Kidney (tissue), 13 donors: ENCODE measurements at regions not wholly inside any gene's neighbourhood (a gene's known extent, or its start where the extent isn't known, plus 50 kb on each side); places are given as distances from the start of the nearest gene placed in this dataset.
A peak's percentile ranks its signal among the peaks of the same experiment; 100 is the strongest.

Experiments used
- DNase-seq, 5 donors: peaks; one replicate each; pipeline ENCODE4 v3.0.0-alpha.2; 2013 to 2020
- FAIRE-seq: peaks from 2 replicates; lab custom pipeline; 2012; peaks lifted over from hg19 to GRCh38; lab: Jason Lieb, UNC
- H3K27ac ChIP-seq, 2 donors: one replicate each; pipeline ENCODE4 v1.7.0; 2013; ENCODE audit warnings: low read depth in 2 of 2, low read length in 2 of 2, inconsistent platforms in 1 of 2
- H3K27me3 ChIP-seq: one replicate; pipeline ENCODE4 v1.7.1; 2013; ENCODE audit warnings: low read length, inconsistent platforms; ENCODE audit not compliant: control insufficient read depth, insufficient read depth
- H3K36me3 ChIP-seq, 3 donors: one replicate each; pipeline versions ENCODE4 v1.7.0 to v1.7.1; 2013; ENCODE audit warnings: low read length in 3 of 3, control low read depth in 1 of 3, inconsistent platforms in 1 of 3; ENCODE audit not compliant: insufficient read depth in 3 of 3, control insufficient read depth in 2 of 3
- H3K4me1 ChIP-seq, 3 donors: one replicate each; pipeline versions ENCODE4 v1.7.0 to v1.7.1; 2013; ENCODE audit warnings: low read length in 3 of 3, inconsistent platforms in 1 of 3, low read depth in 1 of 3; ENCODE audit not compliant: control insufficient read depth in 2 of 3, insufficient read depth in 2 of 3
- H3K4me3 ChIP-seq, 3 donors: one replicate each; pipeline versions ENCODE4 v1.7.0 to v1.8.1; 2013; ENCODE audit warnings: low read length in 3 of 3, control low read depth in 1 of 3, inconsistent platforms in 1 of 3
- H3K9ac ChIP-seq, 3 donors: one replicate each; pipeline versions ENCODE4 v1.7.0 to v1.7.1; 2013; ENCODE audit warnings: low read length in 3 of 3, control low read depth in 1 of 3, inconsistent platforms in 1 of 3
- H3K9me3 ChIP-seq, 3 donors: one replicate each; pipeline versions ENCODE4 v1.7.0 to v1.7.1; 2013; ENCODE audit warnings: low read length in 3 of 3, control low read depth in 1 of 3, inconsistent platforms in 1 of 3; ENCODE audit not compliant: control insufficient read depth in 2 of 3, insufficient read depth in 1 of 3
- CTCF ChIP-seq: IDR thresholded peaks from 3 replicates; pipeline ENCODE4 v1.5.1; 2012; ENCODE audit warnings: mild to moderate bottlenecking, moderate library complexity, borderline replicate concordance; ENCODE audit not compliant: insufficient read depth; ENCODE audit errors: extremely low read depth
- intact Hi-C: fragments of 100-400 bp; cut with DNase I; formaldehyde crosslinking; loops from one replicate; pipeline ENCODE4 v1.11.1; 2022
- donor health status: control.
- donor health status: control.
- donor health status: control.
- donor health status: control.
- donor health status: control.
- donor health status: DM: yes; HTN: yes; CAD: no.
- donor health status: Normal renal cell carcinoma (clear cell type).

GRCh38 chr4:138494931-138495330, 252.8 kb upstream of the SLC7A11 start:
- FAIRE-seq, result no peak

DNA sequence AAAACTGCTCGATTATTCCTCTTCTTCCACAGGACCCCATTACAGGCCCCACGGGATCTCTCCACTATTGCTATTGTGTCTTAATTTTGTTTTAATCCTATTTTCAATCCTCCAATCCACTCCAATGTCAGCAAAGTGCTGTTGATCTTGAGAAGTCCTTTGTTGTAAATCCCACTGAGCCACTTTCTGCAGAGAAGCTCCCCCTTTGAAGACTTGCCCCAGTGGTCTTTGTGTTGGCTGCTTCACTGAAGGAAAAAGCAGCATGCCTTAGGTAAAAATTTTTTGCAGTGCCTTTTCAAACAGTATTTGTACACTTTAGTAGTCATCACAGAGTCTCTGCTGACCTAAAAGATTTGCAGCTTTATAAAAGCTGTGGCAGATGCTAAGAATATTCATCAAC, 252.0 kb upstream of the SLC7A11 start:
- FAIRE-seq, result no peak
- no peak for TF ChIP-seq CTCF
- intact Hi-C loops, result no loop called here

More at GRCh38 chr4:138494931-138495330, 252.8 kb upstream of the SLC7A11 start:
- no peak for TF ChIP-seq CTCF
- no peaks in the 10 kb centered on the region for H3K9me3 ChIP-seq
- no peak overlapping the region for H3K4me3 ChIP-seq
- no peak overlapping the region for H3K9ac ChIP-seq
- H3K36me3 ChIP-seq, result no peaks in the 10 kb centered on the region
- no peaks in the 10 kb centered on the region for H3K27me3 ChIP-seq
- no peak overlapping the region for H3K27ac ChIP-seq
- no peaks in the 10 kb centered on the region for H3K4me1 ChIP-seq
- DNase-seq, result peak in 3 of 5 donors; percentile 17 to 30 (median 28)
- intact Hi-C loops, result no loop called here

DNA sequence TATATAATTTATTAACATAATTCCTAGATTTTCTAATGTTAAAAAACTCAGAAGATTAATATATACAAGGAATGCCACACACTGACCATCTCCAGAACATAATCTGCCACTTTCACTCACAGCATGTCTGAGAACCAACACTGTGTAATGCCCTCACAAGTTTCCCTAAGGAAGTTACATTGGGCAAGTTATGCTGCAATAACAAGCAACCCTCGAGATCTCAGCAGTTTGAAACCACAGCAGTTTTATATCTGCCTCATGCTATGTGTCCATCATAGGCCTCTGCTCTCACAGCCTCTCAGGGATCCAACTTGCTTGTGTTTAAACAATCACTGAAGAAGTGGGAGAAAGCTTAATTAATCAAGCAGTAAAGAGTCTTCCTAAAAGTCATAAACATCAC, 250.0 kb upstream of the SLC7A11 start:
- FAIRE-seq, result no peak
- intact Hi-C loops, result no loop called here

More for the DNA sequence above, 252.0 kb upstream of the SLC7A11 start:
- Histone ChIP-seq H3K36me3 (no peaks in the 10 kb centered on the region), H3K27ac (no peak overlapping the region), H3K9me3 (no peaks in the 10 kb centered on the region), H3K4me3 (no peak overlapping the region), H3K27me3 (no peaks in the 10 kb centered on the region), H3K4me1 (no peaks in the 10 kb centered on the region), H3K9ac (no peak overlapping the region)
- no peak for DNase-seq

More for the DNA sequence above, 250.0 kb upstream of the SLC7A11 start:
- no peaks in the 10 kb centered on the region for H3K9me3 ChIP-seq
- no peak overlapping the region for H3K9ac ChIP-seq
- no peak overlapping the region for H3K27ac ChIP-seq
- H3K4me3 ChIP-seq, result no peak overlapping the region
- no peaks in the 10 kb centered on the region for H3K4me1 ChIP-seq
- H3K36me3 ChIP-seq, result no peaks in the 10 kb centered on the region
- TF ChIP-seq CTCF, result no peak
- no peak for DNase-seq
- H3K27me3 ChIP-seq, result no peaks in the 10 kb centered on the region
